MM.1S (cell line): ENCODE measurements at regions not wholly inside any gene's neighbourhood (a gene's known extent, or its start where the extent isn't known, plus 50 kb on each side); places are given as distances from the start of the nearest gene placed in this dataset.

ENCODE experiments used
- CTCF ChIP-seq: fragments of 300-600 bp; sonication (generic); IDR thresholded peaks from 2 replicates; pipeline ENCODE4 v1.5.1; 2016; ENCODE audit warnings: antibody characterized with exemption, low read length, mixed read lengths
- EZH2 ChIP-seq: fragments of 300-600 bp; sonication (generic); optimal IDR thresholded peaks from 2 replicates; pipeline ENCODE3; 2017; ENCODE audit warnings: low read depth, mild to moderate bottlenecking, antibody characterized with exemption, low read length, mixed read lengths

GRCh38 chr3:22068619-22069018 lies 317.6 kb upstream of the ZNF385D start:
- TF ChIP-seq CTCF (no peak), EZH2 (no peak)
